Prostate gland (tissue), 2 donors: ENCODE measurements at regions not wholly inside any gene's neighbourhood (a gene's known extent, or its start where the extent isn't known, plus 50 kb on each side); places are given as distances from the start of the nearest gene placed in this dataset.

Experiments
- POLR2A ChIP-seq: fragments of 450-650 bp; IDR thresholded peaks from one replicate; pipeline ENCODE4 v1.6.1; 2016; ENCODE audit warnings: antibody characterized with exemption, mild to moderate bottlenecking
- TF ChIP-seq, protein P1 (sequence below), 4 experiments: fragments of 200-600 bp in 2 of 4; fragments of 450-650 bp in 2 of 4; sonication (generic) in 2 of 4; IDR thresholded peaks; 1 replicate in 3 of 4; 2 replicates in 1 of 4; pipeline ENCODE4 v1.5.1; 2016 to 2019; ENCODE audit warnings: antibody characterized with exemption in 4 of 4, mild to moderate bottlenecking in 2 of 4, moderate library complexity in 2 of 4

GRCh38 chr6:79798841-79799240 is 148.5 kb downstream of the ELOVL4 start:
- TF ChIP-seq, protein P1, sequence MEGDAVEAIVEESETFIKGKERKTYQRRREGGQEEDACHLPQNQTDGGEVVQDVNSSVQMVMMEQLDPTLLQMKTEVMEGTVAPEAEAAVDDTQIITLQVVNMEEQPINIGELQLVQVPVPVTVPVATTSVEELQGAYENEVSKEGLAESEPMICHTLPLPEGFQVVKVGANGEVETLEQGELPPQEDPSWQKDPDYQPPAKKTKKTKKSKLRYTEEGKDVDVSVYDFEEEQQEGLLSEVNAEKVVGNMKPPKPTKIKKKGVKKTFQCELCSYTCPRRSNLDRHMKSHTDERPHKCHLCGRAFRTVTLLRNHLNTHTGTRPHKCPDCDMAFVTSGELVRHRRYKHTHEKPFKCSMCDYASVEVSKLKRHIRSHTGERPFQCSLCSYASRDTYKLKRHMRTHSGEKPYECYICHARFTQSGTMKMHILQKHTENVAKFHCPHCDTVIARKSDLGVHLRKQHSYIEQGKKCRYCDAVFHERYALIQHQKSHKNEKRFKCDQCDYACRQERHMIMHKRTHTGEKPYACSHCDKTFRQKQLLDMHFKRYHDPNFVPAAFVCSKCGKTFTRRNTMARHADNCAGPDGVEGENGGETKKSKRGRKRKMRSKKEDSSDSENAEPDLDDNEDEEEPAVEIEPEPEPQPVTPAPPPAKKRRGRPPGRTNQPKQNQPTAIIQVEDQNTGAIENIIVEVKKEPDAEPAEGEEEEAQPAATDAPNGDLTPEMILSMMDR (IDR thresholded peaks at IDR 0.05), result no peak
- TF ChIP-seq POLR2A, result no peak
